ENCODE measurements at regions not wholly inside any gene's neighbourhood (a gene's known extent, or its start where the extent isn't known, plus 50 kb on each side); places are given as distances from the start of the nearest gene placed in this dataset.

- TF ChIP-seq RAD21 (IDR thresholded peaks at IDR 0.05) (no peak), CTCF (IDR thresholded peaks at IDR 0.05; ENCODE audit: low read depth, low read length, missing input control) (no peak), FOXA1 (IDR thresholded peaks at IDR 0.05) (no peak), TAF1 (conservative IDR thresholded peaks at IDR 0.05) (no peak), SP1 (IDR thresholded peaks at IDR 0.05) (no peak), ATF3 (IDR thresholded peaks at IDR 0.05) (no peak), REST (IDR thresholded peaks at IDR 0.05) (no peak), ZBTB33 (IDR thresholded peaks at IDR 0.05) (no peak), FOXA2 (IDR thresholded peaks at IDR 0.05) (no peak)
Measured at GRCh38 chr3:110567029-110567428, 504.6 kb upstream of the NECTIN3 start.
